Tibial nerve (tissue), 4 donors: ENCODE measurements at regions not wholly inside any gene's neighbourhood (a gene's known extent, or its start where the extent isn't known, plus 50 kb on each side); places are given as distances from the start of the nearest gene placed in this dataset.

Experiments used
- EP300 ChIP-seq, 2 donors: sonication (generic); formaldehyde crosslinking; IDR thresholded peaks; one replicate each; pipeline ENCODE4 v1.6.1; 2017; ENCODE audit warnings: antibody characterized with exemption in 2 of 2, mild to moderate bottlenecking in 1 of 2
- TF ChIP-seq, protein P1 (sequence below), 5 experiments: fragments of 200-600 bp in 3 of 5; fragments of 450-650 bp in 2 of 5; sonication (generic) in 3 of 5; IDR thresholded peaks; one replicate each; pipeline ENCODE4 v1.5.1; 2016 to 2019; ENCODE audit warnings: antibody characterized with exemption in 5 of 5, mild to moderate bottlenecking in 3 of 5, moderate library complexity in 2 of 5

DNA sequence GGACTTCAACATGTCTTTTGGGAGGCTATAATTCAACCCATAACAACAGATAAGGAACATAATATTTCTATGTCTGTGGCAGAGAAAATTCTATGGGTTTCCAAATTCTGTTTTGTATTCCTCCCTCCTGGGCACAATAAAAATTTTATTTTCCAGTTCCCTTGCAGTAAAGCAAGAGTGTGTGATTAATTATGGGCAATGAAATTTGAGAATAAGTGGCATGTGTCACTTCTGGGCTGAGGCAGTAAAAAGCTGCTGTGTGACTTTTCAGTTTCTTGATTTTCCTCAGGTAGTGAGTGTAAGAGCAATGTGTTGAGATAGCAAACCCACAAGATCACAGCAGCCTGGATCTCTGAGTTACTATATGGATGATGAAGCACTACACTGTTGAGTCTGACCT, 216.4 kb downstream of the MEIS1 start:
- TF ChIP-seq, protein P1, sequence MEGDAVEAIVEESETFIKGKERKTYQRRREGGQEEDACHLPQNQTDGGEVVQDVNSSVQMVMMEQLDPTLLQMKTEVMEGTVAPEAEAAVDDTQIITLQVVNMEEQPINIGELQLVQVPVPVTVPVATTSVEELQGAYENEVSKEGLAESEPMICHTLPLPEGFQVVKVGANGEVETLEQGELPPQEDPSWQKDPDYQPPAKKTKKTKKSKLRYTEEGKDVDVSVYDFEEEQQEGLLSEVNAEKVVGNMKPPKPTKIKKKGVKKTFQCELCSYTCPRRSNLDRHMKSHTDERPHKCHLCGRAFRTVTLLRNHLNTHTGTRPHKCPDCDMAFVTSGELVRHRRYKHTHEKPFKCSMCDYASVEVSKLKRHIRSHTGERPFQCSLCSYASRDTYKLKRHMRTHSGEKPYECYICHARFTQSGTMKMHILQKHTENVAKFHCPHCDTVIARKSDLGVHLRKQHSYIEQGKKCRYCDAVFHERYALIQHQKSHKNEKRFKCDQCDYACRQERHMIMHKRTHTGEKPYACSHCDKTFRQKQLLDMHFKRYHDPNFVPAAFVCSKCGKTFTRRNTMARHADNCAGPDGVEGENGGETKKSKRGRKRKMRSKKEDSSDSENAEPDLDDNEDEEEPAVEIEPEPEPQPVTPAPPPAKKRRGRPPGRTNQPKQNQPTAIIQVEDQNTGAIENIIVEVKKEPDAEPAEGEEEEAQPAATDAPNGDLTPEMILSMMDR (IDR thresholded peaks at IDR 0.05), result no peak
- no peak for TF ChIP-seq EP300 (IDR thresholded peaks at IDR 0.05)
